DOHH2 (cell line): ENCODE measurements at regions not wholly inside any gene's neighbourhood (a gene's known extent, or its start where the extent isn't known, plus 50 kb on each side); places are given as distances from the start of the nearest gene placed in this dataset.

Source experiments
- CTCF ChIP-seq: fragments of 200-600 bp; sonication (generic); IDR thresholded peaks from one replicate; pipeline ENCODE4 v1.5.1; 2014; ENCODE audit warnings: antibody characterized with exemption, mild to moderate bottlenecking, low read depth, low read length; ENCODE audit not compliant: poor library complexity, severe bottlenecking
- EZH2phosphoT487 ChIP-seq: fragments of 200-600 bp; sonication (generic); IDR thresholded peaks from 2 replicates; pipeline ENCODE4 v1.6.1; 2017; ENCODE audit warnings: borderline replicate concordance, mild to moderate bottlenecking, antibody characterized with exemption, low read length, moderate library complexity, mixed read lengths

- TF ChIP-seq CTCF (no peak), EZH2phosphoT487 (no peak)
Measured at GRCh38 chr14:83909507-83909906, 1620.4 kb upstream of the FLRT2 start.
